ENCODE measurements at regions not wholly inside any gene's neighbourhood (a gene's known extent, or its start where the extent isn't known, plus 50 kb on each side); places are given as distances from the start of the nearest gene placed in this dataset.
"Not testable (repeated sequence)": the region's sequence is repeated elsewhere in the genome, so short reads cannot be mapped to it uniquely, and the experiment has no call there.

DNA sequence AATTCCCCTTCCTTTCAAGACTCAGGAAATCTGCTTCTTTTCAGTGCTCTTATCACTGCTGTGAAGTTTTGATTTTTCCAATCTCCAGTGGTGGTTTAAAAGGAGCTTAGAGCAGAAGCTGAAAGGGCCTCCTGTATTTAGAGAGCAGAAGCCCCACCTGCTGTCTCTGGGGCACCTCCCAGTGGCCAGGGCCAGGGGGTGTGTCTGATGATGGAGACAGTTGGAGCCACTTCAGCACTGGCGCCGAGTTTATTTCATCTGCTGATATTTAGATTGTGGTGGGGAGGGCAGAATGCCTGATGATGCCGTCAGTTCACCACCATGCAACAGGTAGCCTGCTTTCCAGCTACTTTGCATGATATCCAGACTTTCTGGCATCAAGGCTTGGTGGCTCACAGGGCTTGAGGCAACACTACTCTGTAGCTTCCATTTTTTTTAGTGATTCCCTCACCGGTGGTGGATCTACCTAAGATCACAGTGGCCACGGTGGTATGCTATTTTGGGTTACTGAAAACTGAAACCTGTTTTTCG lies 371.9 kb downstream of the KCNRG start:
- no peak for DNase-seq (ENCODE audit: low spot score)

DNA sequence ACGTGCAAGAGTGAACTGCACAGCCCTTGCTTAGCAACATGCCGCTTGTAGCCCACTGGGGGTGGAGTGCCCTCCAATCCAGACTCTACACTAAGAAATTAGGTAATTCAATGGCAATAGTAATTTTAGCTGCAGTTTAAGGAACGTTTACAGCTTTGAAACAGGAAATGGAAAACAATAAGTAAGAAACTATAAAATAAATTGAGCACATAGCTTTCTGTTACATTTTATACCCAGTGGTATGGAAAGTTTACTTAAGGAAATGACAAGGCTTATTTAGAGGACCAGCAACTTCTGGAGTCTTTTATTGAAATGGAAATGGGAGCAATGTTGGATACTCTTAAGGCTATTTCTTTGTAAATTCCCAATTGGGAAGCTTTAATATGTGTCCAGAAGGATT lies 373.2 kb downstream of the KCNRG start:
- no peak for DNase-seq (ENCODE audit: low spot score)

DNA sequence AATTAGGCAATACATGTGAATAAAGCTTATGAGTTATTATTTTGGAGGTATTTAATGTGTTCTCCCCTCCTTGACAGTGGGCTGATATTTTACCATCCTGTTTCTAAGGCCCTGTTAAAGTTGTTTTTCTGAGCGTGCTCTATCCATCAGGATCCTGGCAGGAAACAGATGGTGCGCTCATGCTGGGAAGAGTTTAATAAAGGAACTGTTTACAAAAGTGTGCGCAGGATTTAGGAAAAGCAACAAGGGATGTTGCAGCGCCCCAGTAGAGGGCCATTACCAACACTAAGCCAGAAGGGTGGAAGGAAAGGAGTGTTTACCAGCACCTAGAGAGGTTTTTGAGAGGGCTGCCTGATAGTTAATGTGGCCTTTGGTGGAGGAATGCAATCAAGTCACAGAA lies 374.5 kb downstream of the KCNRG start:
- no peak for DNase-seq (ENCODE audit: low spot score)

DNA sequence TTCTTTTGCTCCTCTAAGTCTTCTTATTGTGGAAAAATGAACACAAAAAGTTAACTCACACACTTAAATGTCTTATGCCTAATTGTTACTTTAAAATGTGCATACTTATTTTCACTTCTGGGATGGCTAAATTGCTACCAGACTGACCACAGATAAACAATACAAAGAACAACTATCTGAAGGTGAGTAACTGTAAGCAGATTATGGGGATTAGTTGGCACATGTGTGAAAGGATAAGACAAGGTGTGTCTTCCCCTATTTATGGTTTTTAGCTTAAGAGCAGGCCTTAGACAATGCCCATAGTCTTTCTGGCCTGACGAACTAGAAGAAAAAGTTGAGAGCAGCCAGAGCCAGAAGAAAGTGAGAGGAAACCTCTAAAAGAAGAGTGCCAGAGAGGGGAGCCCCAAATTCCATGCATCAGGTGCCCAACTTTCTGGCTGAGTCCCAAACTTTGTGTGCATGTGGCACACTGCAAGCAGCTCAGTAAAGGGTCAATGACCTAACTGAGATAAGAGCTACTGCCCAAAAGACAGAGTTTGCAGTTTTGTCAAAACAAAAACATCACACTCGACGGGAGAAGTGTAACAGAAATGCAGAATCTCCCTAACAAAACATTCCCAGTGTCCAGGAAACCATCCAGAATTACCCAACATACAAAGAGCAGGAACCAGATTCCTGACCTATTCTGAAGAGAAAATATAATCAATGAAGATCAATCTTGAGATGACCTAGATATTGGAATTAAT lies 375.4 kb downstream of the KCNRG start:
- DNase-seq (ENCODE audit: low spot score): no peak

DNA sequence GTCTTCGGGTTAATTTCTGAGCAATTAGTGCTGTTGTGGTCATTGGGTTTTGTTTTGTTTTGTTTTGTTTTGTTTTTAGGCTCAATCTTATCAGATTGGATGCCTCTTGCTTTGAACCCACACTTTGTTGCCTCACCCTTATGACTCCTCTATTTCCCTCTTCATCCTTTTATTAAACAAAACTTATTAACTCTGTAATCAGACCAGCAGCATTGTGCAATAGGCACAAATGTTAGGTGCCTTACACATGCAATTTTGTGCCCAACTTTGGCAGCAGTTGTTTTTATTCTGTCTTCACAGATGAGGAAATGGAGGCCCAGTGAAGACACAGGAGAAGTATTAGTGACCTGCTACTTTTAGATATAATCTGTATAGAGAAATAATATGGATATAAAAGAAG lies 377.7 kb downstream of the KCNRG start:
- no peak for DNase-seq (ENCODE audit: low spot score)

DNA sequence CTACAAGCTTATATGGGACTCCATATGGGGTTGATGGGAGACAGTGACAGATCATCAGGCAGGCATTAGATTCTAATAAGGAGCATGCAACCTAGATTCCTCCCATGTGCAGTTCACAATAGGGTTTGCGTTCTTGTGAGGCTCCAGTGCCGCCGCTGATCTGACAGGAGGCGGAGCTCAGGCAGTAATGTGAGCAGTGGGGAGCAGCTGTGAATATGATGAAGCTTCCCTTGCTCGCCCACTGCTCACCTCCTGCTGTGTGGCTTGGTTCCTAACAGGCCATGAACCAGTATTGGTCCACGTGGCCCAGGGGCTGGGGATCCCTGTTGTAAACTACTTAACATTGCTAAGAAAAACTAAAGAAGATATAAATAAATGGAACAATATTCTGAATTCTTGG lies 378.4 kb downstream of the KCNRG start:
- DNase-seq (ENCODE audit: low spot score): no peak

DNA sequence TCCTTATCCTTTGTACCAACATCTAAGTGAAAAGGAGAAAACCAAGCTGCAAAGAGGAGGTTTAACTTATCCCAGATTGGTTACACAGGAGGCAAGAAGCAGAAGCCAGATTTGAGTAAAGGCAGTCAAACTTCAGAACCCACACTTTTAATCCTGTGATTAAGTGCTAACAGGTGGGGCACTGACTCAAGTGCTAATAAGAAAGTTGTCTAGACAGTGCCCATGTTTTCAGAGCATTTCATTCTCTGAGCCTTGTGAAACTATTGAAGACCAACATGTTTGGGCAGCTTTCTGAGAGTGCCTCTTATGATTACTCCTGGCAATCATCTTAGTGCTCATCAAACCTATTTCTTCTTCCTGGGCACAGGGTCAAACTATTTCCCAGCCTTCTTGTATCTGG lies 380.8 kb downstream of the KCNRG start:
- DNase-seq (ENCODE audit: low spot score): no peak

DNA sequence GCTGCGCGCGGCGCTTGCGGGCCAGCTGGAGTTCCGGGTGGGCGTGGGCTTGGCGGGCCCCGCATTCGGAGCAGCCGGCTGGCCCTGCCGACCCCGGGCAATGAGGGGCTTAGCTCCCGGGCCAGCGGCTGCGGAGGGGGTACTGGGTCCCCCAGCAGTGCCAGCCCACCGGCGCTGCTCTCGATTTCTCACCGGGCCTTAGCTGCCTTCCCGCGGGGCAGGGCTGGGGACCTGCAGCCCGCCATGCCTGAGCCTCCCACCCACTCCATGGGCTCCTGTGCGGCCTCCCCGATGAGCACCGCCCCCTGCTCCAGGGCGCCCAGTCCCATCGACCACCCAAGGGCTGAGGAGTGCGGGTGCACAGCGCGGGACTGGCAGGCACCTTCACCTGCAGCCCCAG lies 381.4 kb downstream of the KCNRG start:
- not testable (repeated sequence) for DNase-seq (ENCODE audit: low spot score)

DNA sequence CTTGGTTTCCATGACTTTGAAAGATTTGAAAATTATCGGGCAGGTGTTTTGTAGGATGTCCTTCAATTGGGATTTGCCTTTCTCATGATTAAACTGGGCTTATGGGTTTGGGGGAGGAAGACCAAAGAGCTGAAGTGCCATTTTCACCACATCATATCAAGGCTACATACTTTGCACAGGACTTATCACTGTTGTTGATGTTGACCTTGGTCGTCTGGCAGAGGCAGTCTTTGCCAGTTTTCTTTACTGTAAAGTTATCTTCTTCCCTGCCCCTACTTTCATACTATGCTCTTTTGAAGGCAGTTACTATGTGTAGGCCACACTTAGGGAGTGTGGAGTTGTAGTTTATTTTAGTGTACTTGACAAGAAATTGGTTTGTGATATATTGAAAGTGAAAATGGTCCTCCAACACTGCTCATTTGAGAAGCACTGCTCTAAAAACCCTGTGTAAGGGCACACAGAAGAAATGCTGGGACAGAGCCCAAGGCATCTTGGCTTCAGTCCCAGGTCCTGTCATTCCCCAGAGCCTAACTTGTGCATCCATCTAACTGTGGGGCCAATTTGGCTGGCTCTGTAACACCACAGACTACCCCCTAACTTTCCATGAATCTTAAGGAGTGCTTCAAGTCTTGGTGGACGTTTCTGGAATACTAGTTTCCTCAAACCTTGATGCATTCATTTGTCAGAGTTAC lies 384.9 kb downstream of the KCNRG start:
- DNase-seq (ENCODE audit: low spot score): no peak

DNA sequence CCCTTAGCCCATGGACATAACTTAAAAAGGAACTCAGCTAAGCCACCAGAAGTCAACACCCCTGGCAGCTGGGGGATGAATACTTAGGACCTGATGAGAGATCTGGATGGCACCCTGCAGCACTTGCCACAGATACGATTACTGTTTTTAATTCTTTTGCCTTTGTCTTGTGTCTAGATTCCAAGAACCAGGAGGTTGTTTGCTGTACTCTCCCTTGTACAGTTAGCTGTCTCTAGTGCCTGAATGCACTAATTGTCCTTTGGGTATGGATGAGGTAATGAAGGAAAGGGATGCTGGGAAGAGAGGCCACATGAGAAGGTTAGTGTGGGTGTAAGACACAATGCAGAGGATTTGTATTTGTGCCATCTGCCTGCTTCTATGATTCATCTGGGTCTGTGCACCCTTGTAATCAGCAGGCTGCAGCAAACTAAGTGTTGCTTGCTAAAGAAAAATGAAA lies 385.8 kb downstream of the KCNRG start:
- DNase-seq (ENCODE audit: low spot score): no peak

DNA sequence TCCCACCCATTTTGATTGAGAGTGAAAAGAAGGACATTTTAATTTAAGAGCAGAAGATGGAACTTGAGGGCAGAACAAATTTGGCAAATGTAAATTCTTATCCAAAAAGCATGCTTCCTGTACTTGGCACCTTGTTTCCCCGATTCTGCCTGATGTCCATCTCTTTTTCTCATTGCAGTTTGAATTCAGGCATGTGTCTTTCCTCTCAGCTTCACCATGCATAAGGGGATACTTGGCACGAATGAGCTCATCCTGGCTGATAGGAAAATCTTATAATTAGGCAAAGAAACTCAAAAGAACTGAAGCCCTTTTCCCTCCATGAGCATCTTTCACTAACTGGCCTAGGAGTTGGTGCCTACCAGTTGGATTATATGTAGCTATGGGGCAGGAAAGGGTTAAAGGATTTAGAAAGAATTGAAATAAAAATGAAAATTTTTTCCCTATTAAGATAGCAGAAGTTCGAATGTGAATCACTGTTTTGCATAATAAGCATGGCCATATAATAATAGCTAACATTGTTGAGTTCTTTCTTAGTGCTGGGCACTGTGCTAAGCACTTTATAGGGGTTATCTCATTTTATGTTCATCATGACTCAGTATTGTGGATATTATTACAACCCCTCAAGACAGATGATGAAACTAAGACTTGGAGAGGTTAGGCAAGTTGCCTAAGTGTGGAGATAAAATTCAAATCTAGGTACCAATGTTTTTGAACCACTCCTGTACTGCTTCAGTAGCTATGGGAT lies 386.6 kb downstream of the KCNRG start:
- DNase-seq (ENCODE audit: low spot score): no peak

DNA sequence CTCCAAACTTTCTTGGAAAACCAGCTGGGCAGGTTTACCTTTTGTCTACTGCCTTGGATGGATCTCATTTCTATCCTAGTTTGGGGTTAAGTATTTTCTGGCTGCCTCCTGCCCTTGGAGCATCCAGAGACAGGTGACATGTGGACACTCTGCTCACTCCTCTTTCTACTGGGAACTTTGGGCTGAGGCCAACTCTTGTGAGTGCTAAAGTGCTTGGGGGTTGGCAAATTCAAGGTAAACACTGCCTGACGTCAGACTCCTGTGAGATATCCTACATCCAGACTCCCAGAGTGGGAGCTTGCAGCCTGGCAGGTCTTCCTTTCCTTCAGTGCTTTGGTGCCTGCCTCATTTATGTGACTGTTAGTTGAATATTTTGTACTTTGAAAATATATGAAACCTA lies 388.1 kb downstream of the KCNRG start:
- DNase-seq (ENCODE audit: low spot score): no peak

DNA sequence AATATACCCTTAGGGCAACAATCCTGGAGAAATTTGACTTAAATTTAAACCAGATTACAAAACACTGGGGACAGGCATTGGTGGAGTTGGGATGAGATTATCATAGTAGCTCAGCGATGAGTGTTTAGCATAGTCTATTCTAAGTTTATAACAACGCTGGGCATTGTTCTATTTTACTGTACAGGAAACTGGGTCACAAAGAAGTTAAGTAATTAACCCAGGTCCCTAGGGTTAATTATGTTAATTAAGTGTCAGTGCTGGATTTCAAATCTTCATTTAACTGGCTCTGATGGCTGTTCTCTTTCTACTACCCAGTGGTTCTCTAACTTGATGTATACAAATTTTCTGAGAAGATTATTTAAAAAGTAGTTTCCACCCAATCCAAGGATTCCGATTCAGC lies 388.9 kb downstream of the KCNRG start:
- DNase-seq (ENCODE audit: low spot score): no peak

DNA sequence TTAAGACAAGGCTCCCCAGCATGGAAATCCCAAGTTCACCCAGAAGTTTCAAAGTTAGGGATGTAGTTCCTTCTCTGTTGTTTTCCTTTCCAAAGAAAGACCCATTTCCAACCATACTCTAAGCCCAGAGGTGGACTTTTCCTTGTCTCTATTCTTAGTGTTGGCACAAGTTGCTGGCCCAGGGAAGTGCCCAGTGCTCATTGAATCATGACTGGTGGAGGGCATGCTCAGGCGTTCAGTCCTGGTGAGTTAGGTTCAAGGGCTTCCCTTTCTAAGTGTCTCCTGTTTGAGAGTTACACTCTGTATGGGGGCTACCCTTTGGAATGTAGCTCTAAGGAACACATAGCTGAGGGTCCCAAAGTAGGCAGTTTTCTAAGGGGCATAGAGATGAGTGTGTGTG lies 389.5 kb downstream of the KCNRG start:
- no peak for DNase-seq (ENCODE audit: low spot score)

DNA sequence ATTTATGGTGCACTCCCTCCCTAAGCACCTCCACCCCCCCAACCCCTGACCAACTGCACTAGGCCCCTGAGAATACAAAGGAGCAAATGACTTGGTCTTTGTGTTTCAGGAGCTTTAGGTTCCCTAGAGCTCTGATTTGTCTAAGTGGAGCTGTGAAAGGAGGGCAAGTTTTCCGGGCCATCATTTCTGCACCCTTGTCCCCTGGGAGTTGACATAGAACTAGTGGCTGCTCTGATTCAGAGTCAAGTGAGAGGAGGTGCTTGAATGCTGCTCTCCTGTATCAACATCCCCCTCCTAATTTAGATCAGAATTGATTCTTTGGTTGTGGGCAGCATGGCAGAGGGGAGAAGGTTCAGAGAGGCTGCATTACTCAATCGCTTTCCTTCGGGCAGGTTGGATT lies 391.6 kb downstream of the KCNRG start:
- DNase-seq (ENCODE audit: low spot score): no peak

DNA sequence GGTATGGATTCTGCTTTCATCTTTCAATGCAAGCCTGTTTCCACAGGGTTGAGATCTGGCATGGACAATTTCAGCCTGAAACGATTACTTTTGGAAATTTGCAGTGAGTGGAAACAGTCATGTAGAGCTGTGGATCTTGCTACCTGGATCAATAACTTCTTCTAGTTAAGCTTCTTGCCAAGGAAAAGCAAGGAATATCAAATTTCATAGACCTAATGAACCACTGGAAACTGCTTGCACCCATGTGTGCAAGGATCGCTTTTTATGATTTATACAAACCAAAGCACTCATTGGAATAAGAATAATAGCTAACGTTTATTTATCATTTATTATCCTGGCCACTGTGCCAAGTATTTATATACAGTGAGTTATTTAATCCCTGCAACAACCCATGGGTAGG lies 392.8 kb downstream of the KCNRG start:
- DNase-seq (ENCODE audit: low spot score): no peak

DNA sequence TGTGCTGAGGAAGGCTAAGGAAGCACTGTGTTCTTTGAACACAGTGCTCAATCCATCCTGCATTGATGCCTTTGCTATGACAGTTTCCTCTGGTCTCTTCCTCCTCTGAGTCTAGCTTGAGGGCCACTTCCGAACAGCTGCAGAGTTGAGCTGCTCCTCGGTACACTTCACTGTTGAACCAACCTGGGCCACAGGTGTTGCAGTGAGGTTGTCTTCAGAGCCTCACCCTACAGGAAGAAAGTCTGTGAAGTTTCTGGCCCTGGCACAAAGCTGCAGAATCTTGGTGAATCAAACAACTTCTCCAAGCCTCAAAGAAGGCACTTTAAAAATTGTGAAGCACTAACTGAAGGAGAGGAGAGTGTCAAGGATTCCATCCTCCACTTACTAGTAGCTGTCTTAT lies 394.0 kb downstream of the KCNRG start:
- DNase-seq (ENCODE audit: low spot score): no peak

DNA sequence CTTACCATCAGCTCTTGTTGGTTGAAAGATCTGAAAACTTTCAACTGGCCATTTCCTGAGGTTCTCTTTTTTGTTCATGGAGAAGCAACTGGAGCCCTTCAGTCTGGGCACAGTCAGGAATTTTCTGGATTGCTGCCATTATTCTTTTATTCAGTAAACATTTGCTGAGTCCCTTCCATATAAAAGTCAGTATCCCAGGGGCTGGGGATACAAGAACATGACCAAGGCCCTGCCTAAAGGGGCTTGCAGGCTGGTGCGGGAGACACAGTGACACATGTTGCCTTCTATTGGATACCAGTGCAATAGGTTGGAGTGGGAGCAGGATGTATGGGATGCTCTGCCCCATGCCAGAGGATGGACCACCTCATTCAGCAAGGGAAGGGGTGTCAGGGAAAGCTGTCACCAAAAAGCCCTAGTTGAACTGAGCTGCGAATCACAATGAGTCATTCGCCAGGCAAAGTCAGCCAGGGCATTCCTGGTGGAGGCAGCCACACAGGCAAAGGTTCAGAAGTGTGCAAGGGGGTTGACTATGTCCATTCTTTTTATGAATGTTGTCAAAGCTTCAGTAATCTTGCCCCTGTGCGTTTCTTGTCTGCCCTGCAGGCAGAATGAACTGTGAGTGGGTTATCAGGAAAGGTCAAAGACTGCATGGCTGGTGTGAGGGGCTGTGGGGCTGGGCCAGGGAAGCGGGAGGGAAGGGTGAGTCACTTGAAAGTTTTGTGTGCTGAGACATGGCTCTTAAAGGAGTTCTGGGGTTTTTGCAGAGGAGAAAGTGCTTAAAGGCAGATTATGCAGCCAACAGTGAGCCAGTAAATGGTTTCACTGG lies 395.9 kb downstream of the KCNRG start:
- peak; percentile 94 for DNase-seq (ENCODE audit: low spot score)

DNA sequence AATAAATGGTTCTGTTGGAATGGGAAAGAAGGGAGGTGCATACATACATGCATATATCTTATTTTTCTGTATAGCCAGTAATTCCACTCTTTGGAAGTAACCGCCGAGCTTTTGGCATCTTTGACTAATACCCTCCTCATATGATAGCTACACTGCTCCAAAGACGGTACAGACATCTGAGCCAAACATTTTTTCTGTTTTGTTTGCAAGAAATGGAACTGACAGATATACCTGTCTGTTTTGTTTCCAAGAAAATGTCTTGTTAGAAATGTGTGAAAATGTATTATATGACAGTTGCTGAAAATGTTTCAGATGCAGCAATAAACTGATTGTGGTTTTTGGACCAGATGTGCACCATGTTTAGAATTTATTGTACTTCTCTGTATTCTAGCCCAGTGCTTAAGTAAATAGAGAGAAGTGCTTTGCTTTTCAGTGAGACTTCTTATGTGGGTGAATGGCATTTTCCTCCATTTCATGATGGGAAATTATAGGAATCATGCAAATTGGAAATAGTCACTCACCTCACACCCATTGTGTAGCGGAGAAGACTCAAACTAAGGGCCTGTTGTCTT lies 396.9 kb downstream of the KCNRG start:
- DNase-seq (ENCODE audit: low spot score): no peak

DNA sequence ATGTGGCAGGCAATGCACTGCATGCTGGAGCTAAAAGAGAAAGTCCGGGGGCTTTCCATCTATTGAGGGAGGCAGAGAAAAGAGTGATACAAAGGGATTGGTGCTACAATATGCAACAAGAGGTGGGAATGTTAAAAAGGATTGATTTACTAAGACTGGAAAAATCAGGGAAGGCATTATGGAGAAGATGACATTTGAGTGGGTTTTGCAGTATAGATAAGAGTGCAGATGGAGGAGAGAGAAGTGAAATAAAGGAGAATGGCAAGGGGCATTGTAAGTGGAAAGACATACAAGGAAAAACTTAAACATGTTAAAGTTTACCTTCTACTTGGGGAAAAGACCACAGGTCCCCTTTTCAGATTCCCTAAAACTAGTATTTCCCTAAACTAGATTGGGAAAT lies 399.4 kb downstream of the KCNRG start:
- DNase-seq (ENCODE audit: low spot score): no peak

DNA sequence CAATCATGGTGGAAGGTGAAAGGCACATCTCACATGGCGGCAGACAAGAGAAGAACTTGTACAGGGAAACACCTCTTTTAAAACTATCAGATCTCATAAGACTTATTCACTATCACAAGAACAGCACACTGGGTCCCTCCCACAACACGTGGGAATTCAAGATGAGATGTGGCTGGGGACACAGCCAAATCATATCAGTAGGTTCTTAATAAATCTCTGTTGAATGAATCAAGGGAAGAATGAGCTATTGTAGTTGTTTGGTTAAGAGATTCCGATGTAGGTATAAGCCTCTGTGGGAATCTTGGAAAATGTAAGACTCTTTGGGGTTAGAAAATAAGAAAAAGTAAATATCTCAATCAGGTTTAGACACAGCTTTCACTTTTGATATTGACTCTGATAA lies 400.2 kb downstream of the KCNRG start:
- no peak for DNase-seq (ENCODE audit: low spot score)

DNA sequence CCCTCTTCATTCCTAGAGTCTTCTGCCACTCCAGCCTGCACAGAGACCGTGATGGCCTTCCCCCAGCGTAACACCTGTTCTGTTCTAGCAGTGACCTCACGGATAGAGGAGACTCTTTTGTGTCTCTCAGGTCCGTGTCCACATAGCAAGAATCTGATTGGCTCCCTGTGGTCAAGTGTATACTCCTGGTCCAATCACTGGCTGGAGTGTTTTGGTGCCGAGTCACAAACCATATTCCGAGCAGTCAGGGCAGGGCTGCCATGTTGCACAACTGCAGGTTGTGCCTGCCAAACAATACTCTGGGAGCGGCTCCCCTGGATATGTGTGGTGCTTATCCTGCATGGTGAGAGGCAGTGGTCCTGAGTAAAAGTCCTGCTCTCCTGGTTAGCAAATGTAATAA lies 402.4 kb downstream of the KCNRG start:
- DNase-seq (ENCODE audit: low spot score): no peak
